NCI-H2107 treated with DMSO at 0.1 percent for 48 hours (cell line): ENCODE measurements at regions not wholly inside any gene's neighbourhood (a gene's known extent, or its start where the extent isn't known, plus 50 kb on each side); places are given as distances from the start of the nearest gene placed in this dataset.
A peak's percentile ranks its signal among the peaks of the same experiment; 100 is the strongest.
"Not testable (repeated sequence)": the region's sequence is repeated elsewhere in the genome, so short reads cannot be mapped to it uniquely, and the experiment has no call there.

ENCODE experiments used
- DNase-seq: peaks from one replicate; lab custom pipeline; 2025; ENCODE audit not compliant: unreplicated experiment; lab: John Stamatoyannopoulos, UW

- DNase-seq = no peak
Measured at GRCh38 chr3:169029674-169030285, 633.7 kb downstream of the MECOM start.

GRCh38 chr3:169028716-169029115 lies 634.8 kb downstream of the MECOM start:
- no peak for DNase-seq

GRCh38 chr3:169026543-169027182 lies 636.8 kb downstream of the MECOM start:
- no peak for DNase-seq

GRCh38 chr3:169022457-169022856 lies 641.1 kb downstream of the MECOM start:
- no peak for DNase-seq

- no peak for DNase-seq
Measured at GRCh38 chr3:169020371-169020770, 643.1 kb downstream of the MECOM start.

- DNase-seq = no peak
Measured at GRCh38 chr3:169009453-169009852, 654.1 kb downstream of the MECOM start.

GRCh38 chr3:169008776-169009358 lies 654.6 kb downstream of the MECOM start:
- no peak for DNase-seq

GRCh38 chr3:169007145-169007544 lies 656.4 kb downstream of the MECOM start:
- DNase-seq = no peak

- not testable (repeated sequence) for DNase-seq
Measured at GRCh38 chr3:169006398-169006797, 657.1 kb downstream of the MECOM start.

GRCh38 chr3:169002689-169003088 lies 660.8 kb downstream of the MECOM start:
- DNase-seq = peak; percentile 99

- no peak for DNase-seq
Measured at GRCh38 chr3:168998792-168999191, 664.7 kb downstream of the MECOM start.

GRCh38 chr3:168997488-168997887 lies 666.0 kb downstream of the MECOM start:
- no peak for DNase-seq

GRCh38 chr3:168996622-168997021 lies 666.9 kb downstream of the MECOM start:
- no peak for DNase-seq

- DNase-seq = no peak
Measured at GRCh38 chr3:168995129-168995528, 668.4 kb downstream of the MECOM start.

GRCh38 chr3:168991803-168992202 lies 671.7 kb downstream of the MECOM start:
- DNase-seq = no peak

GRCh38 chr3:168990621-168991020 lies 672.9 kb downstream of the MECOM start:
- no peak for DNase-seq

GRCh38 chr3:168990134-168990533 lies 673.4 kb downstream of the MECOM start:
- no peak for DNase-seq

- no peak for DNase-seq
Measured at GRCh38 chr3:168989396-168989795, 674.1 kb downstream of the MECOM start.

- DNase-seq = no peak
Measured at GRCh38 chr3:168988853-168989252, 674.7 kb downstream of the MECOM start.

GRCh38 chr3:168984872-168985271 lies 678.6 kb downstream of the MECOM start:
- DNase-seq = no peak

- DNase-seq = no peak
Measured at GRCh38 chr3:168983046-168983445, 680.5 kb downstream of the MECOM start.

GRCh38 chr3:168981396-168981795 lies 682.1 kb downstream of the MECOM start:
- DNase-seq = no peak
